ENCODE measurements at regions not wholly inside any gene's neighbourhood (a gene's known extent, or its start where the extent isn't known, plus 50 kb on each side); places are given as distances from the start of the nearest gene placed in this dataset.

GRCh38 chr13:103276775-103277498 lies 210.7 kb upstream of the SLC10A2 start:
- TF ChIP-seq POLR2A (IDR thresholded peaks at IDR 0.05; ENCODE audit: borderline replicate concordance, extremely low read depth, insufficient read depth, insufficient read length) (no peak), REST (IDR thresholded peaks at IDR 0.05; ENCODE audit: low read depth) (no peak), POLR2AphosphoS5 (IDR thresholded peaks at IDR 0.05; ENCODE audit: low read depth, low read length) (no peak), SP1 (IDR thresholded peaks at IDR 0.05; ENCODE audit: low read depth) (no peak), TCF7L2 (IDR thresholded peaks at IDR 0.05; ENCODE audit: borderline replicate concordance, extremely low read depth, insufficient read depth, insufficient read length) (no peak), EZH2phosphoT487 (IDR thresholded peaks at IDR 0.05; ENCODE audit: borderline replicate concordance) (no peak), EZH2 (IDR thresholded peaks at IDR 0.05) (no peak), MAX (IDR thresholded peaks at IDR 0.05) (no peak)
- TF ChIP-seq, protein P1, sequence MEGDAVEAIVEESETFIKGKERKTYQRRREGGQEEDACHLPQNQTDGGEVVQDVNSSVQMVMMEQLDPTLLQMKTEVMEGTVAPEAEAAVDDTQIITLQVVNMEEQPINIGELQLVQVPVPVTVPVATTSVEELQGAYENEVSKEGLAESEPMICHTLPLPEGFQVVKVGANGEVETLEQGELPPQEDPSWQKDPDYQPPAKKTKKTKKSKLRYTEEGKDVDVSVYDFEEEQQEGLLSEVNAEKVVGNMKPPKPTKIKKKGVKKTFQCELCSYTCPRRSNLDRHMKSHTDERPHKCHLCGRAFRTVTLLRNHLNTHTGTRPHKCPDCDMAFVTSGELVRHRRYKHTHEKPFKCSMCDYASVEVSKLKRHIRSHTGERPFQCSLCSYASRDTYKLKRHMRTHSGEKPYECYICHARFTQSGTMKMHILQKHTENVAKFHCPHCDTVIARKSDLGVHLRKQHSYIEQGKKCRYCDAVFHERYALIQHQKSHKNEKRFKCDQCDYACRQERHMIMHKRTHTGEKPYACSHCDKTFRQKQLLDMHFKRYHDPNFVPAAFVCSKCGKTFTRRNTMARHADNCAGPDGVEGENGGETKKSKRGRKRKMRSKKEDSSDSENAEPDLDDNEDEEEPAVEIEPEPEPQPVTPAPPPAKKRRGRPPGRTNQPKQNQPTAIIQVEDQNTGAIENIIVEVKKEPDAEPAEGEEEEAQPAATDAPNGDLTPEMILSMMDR (IDR thresholded peaks at IDR 0.05 in 2 of 3, conservative IDR thresholded peaks at IDR 0.05 in 1 of 3; ENCODE audit: borderline replicate concordance in 1 of 3, insufficient read depth in 1 of 3, low read depth in 2 of 3, low read length in 2 of 3): no peak

Measured in HCT116 (cell line).